SW480 (cell line): ENCODE measurements at regions not wholly inside any gene's neighbourhood (a gene's known extent, or its start where the extent isn't known, plus 50 kb on each side); places are given as distances from the start of the nearest gene placed in this dataset.

Experiments used
- DNase-seq: peaks from one replicate; pipeline ENCODE4 v3.0.0-alpha.2; 2016; ENCODE audit warnings: low spot score

GRCh38 chr4:151987606-151988005 is 226.8 kb upstream of the GATB start:
- DNase-seq: no peak

GRCh38 chr4:151983854-151984253 is 223.0 kb upstream of the GATB start:
- no peak for DNase-seq

- DNase-seq: no peak
Measured at GRCh38 chr4:151979819-151980218, 219.0 kb upstream of the GATB start.

GRCh38 chr4:151968643-151969042 is 207.8 kb upstream of the GATB start:
- no peak for DNase-seq

- DNase-seq: no peak
Measured at GRCh38 chr4:151967074-151967473, 206.3 kb upstream of the GATB start.

DNA sequence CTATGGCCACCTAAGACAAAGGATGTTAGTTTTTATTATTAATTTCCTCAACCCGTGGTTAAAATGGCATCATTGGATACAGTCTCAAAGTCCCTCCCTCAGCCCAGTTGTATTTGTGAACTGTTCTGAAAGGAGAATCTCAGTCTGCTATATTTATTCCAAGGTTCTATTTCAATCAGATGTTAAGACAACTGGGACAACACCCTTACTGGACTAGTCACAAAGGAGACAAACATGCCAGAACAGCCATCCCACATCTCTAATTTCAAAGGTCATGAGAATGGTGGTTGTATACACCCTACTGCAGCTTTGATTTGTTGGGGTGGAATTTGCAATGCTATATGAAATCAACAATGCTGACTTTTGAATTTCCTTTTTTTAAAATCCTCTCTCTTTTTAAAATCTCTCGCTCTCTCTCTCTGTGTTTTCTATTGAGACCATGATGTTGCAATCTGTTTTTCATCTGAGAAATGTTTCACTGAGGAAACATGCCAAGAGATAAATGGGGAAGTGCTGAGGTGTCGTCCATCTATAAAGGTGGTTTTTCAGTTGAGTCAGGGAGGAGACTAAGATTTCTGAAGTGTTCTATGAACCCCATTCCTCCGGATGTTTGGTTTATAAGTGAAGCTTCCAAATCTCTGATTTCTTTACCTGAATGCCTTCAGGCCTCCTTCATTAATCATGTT is 201.5 kb upstream of the GATB start:
- DNase-seq: no peak

DNA sequence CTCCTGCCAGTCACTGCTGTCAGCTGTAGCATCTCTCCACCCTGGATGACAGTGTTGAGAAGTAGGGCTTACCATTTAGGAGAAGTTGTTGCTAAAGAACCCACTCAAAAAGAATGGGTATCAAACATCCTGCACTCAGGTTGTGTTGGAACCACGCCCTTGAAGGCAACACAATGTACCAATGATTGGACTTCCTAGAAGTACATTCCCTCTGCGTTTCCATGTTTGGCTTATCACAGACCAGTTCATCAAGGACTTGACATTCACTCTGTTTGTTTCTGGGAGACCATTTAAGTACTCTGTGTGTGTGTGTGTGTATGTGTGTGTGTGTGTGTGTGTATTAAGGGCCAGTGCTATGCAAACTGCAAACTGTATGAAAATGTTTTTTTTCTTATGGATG is 200.6 kb upstream of the GATB start:
- no peak for DNase-seq

DNA sequence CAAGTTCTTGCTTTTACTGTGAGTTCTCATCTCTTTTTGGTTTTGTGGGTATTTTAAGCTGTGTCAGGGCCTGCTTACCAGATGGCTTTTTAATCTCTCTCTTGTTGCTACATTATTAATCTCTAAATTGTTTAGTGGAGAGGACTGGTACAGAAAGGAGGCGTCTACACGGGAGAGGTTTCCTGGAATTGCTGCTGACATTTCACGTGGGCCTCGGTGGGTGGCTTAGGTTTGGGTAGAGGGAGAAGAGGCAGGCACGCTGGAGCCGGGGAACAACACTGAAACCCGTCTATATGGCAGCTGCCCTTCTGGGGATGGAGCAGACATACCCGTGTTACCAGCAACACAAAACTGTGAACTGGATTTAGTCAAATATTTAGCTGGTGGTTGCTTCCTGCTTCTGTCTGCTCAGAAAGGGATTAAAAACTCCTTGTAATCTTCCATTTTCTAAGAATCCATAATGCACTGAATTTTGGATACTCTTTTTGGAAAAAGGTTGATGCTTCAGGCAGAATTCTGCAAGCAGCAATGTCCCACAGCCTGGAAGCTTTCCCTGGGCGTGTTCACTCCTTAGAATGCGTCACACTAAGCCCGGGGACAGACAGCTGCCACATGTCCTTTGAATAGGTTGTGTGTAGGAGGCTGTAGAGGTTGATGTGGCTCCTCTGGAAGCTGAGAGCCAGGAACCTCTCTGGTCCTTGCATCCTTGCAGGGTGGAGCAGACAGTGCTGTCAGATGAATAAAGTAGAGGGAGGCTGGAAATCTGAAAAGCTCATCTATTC is 199.8 kb upstream of the GATB start:
- DNase-seq: peak; percentile 7

- DNase-seq: no peak
Measured at GRCh38 chr4:151957153-151957552, 196.3 kb upstream of the GATB start.

- DNase-seq: peak; percentile 72
Measured at GRCh38 chr4:151955721-151956380, 195.0 kb upstream of the GATB start.

GRCh38 chr4:151953795-151954372 is 193.1 kb upstream of the GATB start:
- no peak for DNase-seq

DNA sequence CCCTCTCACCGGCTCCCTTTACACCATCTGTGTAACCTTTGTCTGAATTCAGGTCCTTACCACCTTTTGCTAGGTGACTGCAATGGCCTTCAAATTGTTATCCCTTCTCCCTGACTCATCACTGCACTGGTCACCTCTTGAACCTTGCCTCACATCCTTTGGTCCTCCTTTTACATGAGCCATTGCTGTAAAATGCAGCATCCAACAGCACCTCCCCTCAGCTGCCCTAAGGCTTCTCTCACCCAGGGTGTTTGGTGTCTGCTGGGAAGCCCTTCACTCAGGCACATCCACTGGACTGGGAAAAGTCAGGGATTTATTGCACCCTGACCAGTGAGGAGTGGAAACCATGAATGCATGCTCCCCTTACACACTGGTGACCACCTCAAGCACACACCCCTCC is 192.5 kb upstream of the GATB start:
- no peak for DNase-seq

- no peak for DNase-seq
Measured at GRCh38 chr4:151952711-151953254, 192.0 kb upstream of the GATB start.

DNA sequence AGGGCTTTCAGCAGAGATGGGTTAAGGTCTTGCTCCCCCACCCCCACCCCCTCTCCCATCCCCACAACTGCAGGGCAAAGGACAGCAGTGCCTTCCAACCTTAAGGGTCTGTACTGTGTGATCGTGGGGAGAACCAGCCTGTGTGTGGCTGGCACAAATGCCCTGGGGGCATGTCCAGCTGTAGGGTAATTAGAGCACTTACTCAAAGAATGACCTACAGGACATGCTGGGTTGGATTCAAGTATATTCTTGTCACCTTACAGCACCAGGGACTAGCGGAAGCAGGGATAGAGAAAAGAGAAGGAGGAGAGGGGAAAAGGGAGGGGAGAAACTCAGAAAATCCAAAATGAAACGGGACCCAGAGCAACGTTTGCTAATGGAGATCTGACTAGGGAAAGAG is 191.3 kb upstream of the GATB start:
- DNase-seq: no peak

DNA sequence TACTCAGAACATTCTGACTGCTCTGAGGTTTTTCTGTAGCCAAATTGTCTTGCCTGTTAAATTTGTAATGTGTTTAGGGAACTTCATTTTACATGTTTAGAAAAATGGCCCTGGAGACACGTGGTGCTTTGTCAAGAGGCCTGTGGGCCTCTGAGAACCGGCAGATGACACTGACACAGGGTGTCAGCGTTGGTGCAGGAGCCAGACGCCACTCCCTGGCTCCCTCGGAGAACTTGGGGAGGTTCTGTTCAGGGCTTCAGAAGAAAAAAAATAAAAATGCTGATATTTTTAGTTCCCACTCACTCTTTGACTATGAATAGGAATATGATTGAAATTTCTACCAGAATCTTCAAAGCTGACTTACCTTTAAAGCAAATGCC is 190.9 kb upstream of the GATB start:
- DNase-seq: no peak

DNA sequence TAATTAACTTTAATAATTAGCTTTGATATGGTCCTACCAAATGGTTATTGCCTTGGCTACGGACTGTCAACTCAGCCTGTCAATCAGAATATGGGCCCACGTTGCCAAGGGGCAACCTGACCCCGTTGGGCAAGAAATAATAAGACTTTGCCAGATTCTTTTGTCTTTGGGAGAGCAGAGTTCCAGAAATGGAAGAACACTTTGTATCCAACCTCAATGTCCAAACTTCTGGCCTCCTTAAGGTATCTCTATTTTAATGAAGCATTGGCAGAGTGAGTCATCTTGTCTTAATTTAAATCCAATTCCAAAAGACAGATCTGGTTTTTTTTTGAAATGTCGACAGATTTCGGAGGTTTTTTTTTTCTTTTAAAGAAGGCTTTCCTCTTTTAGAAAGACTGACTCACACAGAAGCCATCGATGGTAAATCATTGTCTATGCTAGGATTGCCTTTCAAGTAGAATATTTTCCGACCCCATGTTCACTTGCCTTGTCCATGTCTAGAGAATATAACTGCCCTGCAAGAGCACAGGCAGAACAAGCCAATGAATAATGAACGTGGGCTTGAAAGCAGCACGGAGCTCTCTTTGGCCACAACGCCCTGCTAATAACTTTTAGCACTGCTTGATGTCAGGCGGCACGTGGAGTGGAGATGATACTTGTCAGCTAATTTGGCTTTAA is 190.3 kb upstream of the GATB start:
- no peak for DNase-seq

- no peak for DNase-seq
Measured at GRCh38 chr4:151948351-151949016, 187.7 kb upstream of the GATB start.

GRCh38 chr4:151946718-151947117 is 185.9 kb upstream of the GATB start:
- DNase-seq: no peak

DNA sequence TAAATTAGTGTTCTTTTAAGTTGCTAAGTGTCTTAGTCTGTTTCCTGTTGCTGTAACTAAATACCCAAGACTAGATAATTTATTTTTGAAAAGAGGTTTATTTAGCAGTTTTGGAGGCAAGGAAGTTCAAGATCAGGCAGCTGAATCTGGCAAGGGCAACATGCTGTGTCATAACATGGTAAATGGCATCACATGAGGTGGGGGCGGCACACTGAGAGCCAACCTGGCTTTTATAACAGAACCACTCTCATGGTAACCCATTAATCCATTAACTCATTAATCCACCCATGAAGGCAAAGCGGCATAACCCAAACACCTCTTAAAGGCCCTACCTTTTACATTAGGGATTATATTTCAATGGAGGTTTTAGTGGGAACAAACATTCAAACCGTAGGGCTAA is 182.2 kb upstream of the GATB start:
- DNase-seq: no peak

DNA sequence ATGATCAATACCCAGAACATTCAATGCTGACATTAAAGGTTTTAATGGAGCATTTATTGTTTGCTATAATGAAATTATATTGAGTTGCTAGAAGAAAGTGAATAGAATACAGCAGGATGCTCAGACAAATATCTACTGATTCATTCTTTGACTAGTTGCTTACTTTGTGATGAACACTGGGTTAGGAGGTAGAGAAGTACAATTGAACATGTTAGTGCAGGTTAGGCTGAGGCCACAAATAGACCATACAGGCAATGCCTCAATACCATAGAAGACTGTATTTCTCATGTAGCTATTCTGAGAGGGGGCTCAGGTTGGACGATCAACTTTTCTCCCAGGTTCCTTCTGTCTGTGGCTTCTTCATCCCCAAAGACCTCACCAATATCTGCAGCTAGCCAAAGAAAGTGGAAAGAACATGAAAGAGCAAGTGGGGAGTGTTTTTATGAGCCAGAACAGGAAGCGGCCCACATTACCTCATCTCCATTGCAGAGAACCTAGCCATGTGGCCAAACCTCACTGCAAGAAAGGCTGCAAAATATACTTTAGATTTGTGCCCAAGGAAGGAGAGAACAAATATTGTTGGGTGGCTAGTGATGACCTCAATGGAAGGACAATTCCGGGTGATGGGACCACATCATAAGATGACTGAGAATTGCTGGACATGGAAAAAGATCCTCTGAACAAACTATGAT is 180.3 kb upstream of the GATB start:
- no peak for DNase-seq

GRCh38 chr4:151940291-151940690 is 179.5 kb upstream of the GATB start:
- no peak for DNase-seq
